Thyroid gland (tissue), 4 donors: ENCODE measurements at regions not wholly inside any gene's neighbourhood (a gene's known extent, or its start where the extent isn't known, plus 50 kb on each side); places are given as distances from the start of the nearest gene placed in this dataset.

Experiments
- POLR2A ChIP-seq, 2 donors: fragments of 450-650 bp; IDR thresholded peaks; one replicate each; pipeline ENCODE4 v1.6.1; 2017; ENCODE audit warnings: antibody characterized with exemption in 2 of 2, mild to moderate bottlenecking in 2 of 2, moderate library complexity in 1 of 2
- TF ChIP-seq, protein P1 (sequence below), 6 experiments: fragments of 200-600 bp in 3 of 6; fragments of 450-650 bp in 3 of 6; sonication (generic) in 3 of 6; IDR thresholded peaks; one replicate each; pipeline ENCODE4 v1.5.1; 2016 to 2019; ENCODE audit warnings: antibody characterized with exemption in 6 of 6, mild to moderate bottlenecking in 2 of 6, inconsistent platforms in 1 of 6, moderate library complexity in 1 of 6

DNA sequence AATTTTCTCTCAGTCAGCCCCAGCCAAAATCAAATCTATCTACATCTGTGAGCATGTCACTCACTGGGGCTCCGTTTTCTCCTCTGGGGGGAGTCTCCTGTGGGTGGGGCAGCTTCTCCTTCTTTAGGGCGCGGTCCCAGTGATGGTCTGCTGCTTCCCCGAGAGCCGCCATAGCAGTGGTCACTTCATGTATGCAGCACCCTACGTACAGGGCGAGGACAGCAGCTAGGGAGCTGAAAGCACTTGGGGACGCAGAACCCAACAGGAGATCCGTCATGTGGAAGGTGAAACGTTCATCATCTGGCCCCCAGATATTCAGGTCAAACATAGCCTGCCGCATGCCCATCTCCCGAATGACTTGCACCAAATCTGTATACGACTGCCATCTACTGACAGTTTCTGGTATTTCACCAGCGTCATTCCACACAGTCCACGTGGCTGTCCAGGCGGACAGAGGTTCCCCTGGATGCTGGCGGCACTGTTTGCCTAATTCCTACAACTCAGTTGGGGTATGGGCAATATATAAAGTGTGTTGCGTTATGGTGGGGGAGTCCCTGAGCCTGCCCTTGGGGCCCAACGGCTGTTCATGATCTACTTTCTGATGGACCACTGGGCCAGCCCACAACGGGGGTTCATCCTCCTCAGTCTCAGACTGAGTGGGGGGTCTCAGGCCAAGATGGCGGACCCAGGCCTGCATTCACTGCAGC lies 795.0 kb downstream of the EFNA5 start:
- TF ChIP-seq, protein P1, sequence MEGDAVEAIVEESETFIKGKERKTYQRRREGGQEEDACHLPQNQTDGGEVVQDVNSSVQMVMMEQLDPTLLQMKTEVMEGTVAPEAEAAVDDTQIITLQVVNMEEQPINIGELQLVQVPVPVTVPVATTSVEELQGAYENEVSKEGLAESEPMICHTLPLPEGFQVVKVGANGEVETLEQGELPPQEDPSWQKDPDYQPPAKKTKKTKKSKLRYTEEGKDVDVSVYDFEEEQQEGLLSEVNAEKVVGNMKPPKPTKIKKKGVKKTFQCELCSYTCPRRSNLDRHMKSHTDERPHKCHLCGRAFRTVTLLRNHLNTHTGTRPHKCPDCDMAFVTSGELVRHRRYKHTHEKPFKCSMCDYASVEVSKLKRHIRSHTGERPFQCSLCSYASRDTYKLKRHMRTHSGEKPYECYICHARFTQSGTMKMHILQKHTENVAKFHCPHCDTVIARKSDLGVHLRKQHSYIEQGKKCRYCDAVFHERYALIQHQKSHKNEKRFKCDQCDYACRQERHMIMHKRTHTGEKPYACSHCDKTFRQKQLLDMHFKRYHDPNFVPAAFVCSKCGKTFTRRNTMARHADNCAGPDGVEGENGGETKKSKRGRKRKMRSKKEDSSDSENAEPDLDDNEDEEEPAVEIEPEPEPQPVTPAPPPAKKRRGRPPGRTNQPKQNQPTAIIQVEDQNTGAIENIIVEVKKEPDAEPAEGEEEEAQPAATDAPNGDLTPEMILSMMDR (IDR thresholded peaks at IDR 0.05): peak in 4 of 6 experiments; percentile 10 to 49 (median 38)
- TF ChIP-seq POLR2A (IDR thresholded peaks at IDR 0.05): no peak
